Stomach (tissue), 8 donors: ENCODE measurements at regions not wholly inside any gene's neighbourhood (a gene's known extent, or its start where the extent isn't known, plus 50 kb on each side); places are given as distances from the start of the nearest gene placed in this dataset.

Experiments
- DNase-seq, 2 donors: peaks; one replicate each; pipeline versions ENCODE4 v3.0.0 to v3.0.0-alpha.2; 2013 to 2019
- H3K27ac ChIP-seq, 5 donors: fragments of 200-600 bp in 4 of 5; sonication (generic) in 4 of 5; one replicate each; pipeline ENCODE4 v1.5.1; 2013 to 2019; ENCODE audit warnings: mild to moderate bottlenecking in 1 of 5, moderate library complexity in 1 of 5
- H3K27me3 ChIP-seq, 3 donors: fragments of 200-600 bp; sonication (generic); one replicate each; pipeline ENCODE4 v1.5.1; 2017 to 2019; ENCODE audit warnings: mixed run types in 1 of 3
- H3K36me3 ChIP-seq, 4 donors: fragments of 200-600 bp; sonication (generic); 1 replicate in 3 of 4; 2 replicates in 1 of 4; pipeline ENCODE4 v1.5.1; 2016 to 2019
- H3K4me1 ChIP-seq, 4 donors: fragments of 200-600 bp; sonication (generic); one replicate each; pipeline ENCODE4 v1.5.1; 2016 to 2019
- H3K4me3 ChIP-seq, 4 donors: fragments of 200-600 bp; sonication (generic) in 3 of 4; one replicate each; pipeline ENCODE4 v1.5.1; 2016 to 2019; ENCODE audit warnings: mild to moderate bottlenecking in 1 of 4
- H3K9me3 ChIP-seq, 4 donors: fragments of 200-600 bp; sonication (generic); one replicate each; pipeline ENCODE4 v1.5.1; 2016 to 2019
- EP300 ChIP-seq: sonication (generic); formaldehyde crosslinking; IDR thresholded peaks from one replicate; pipeline ENCODE4 v1.6.1; 2017; ENCODE audit warnings: antibody characterized with exemption
- POLR2A ChIP-seq, 4 donors: fragments of 450-650 bp; IDR thresholded peaks; one replicate each; pipeline ENCODE4 v1.6.1; 2016; ENCODE audit warnings: antibody characterized with exemption in 4 of 4, control low read depth in 2 of 4, mild to moderate bottlenecking in 1 of 4, moderate library complexity in 1 of 4
- POLR2AphosphoS5 ChIP-seq, 3 donors: sonication (generic); formaldehyde crosslinking; IDR thresholded peaks; one replicate each; pipeline ENCODE4 v1.6.1; 2016; ENCODE audit warnings: antibody characterized with exemption in 3 of 3
- WGBS, 5 donors: extraction: QIAGEN DNeasy Blood & Tissue Kit in 3 of 5; methylation state at CpG; one replicate each; pipeline versions ENCODE4 v1.1.5 to v1.1.7; 2013 to 2018; 5-methylcytosine and 5-hydroxymethylcytosine counted together
- intact Hi-C: fragments of 100-400 bp; cut with DNase I; formaldehyde crosslinking; loops from one replicate; pipeline ENCODE4 v1.15.1; 2023; ENCODE audit warnings: low total_unique reads
- TF ChIP-seq, protein P1 (sequence below), 7 experiments: fragments of 450-650 bp in 4 of 7; fragments of 200-600 bp in 3 of 7; sonication (generic) in 3 of 7; IDR thresholded peaks; one replicate each; pipeline ENCODE4 v1.5.1; 2016 to 2019; ENCODE audit warnings: antibody characterized with exemption in 7 of 7, control low read depth in 2 of 7, mild to moderate bottlenecking in 1 of 7
- donor health status: healthy with polysubstance abuse.
- donor health status: Bipolar disorder and iron deficiency.
- donor health status: healthy.

DNA sequence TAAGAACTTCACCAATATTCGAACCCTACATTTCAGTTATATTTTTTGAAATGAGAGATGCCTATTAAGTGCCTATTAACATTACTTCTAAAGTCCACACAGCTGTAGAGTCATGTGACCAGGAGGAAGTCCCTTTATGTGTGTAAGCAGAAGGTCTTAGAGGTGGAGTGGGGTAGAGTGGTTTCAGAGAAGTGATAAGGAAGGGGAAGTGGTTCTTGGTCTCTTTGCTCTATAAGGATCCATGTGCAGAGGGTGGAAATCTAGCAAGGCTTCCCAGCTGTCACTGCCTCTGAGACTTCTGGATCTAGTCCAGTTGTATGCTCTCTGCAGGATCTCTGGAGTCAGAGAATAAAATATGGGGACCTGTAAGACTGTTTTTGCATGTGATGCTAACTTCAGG, 673.9 kb downstream of the FLRT2 start:
- H3K4me3 ChIP-seq, result no peak overlapping the region
- intact Hi-C loops, result no loop called here
- peak in 1 of 2 donors; percentile 25 for DNase-seq
- no peak overlapping the region for H3K27ac ChIP-seq
- WGBS, 5 donors, result 65 to 81% (median 76%) methylated on average over 1 of the region's 1 CpG
- H3K4me1 ChIP-seq, result no peaks in the 10 kb centered on the region
- TF ChIP-seq, protein P1, sequence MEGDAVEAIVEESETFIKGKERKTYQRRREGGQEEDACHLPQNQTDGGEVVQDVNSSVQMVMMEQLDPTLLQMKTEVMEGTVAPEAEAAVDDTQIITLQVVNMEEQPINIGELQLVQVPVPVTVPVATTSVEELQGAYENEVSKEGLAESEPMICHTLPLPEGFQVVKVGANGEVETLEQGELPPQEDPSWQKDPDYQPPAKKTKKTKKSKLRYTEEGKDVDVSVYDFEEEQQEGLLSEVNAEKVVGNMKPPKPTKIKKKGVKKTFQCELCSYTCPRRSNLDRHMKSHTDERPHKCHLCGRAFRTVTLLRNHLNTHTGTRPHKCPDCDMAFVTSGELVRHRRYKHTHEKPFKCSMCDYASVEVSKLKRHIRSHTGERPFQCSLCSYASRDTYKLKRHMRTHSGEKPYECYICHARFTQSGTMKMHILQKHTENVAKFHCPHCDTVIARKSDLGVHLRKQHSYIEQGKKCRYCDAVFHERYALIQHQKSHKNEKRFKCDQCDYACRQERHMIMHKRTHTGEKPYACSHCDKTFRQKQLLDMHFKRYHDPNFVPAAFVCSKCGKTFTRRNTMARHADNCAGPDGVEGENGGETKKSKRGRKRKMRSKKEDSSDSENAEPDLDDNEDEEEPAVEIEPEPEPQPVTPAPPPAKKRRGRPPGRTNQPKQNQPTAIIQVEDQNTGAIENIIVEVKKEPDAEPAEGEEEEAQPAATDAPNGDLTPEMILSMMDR (IDR thresholded peaks at IDR 0.05), result no peak
- TF ChIP-seq EP300 (no peak), POLR2A (IDR thresholded peaks at IDR 0.05) (no peak)
- no peaks in the 10 kb centered on the region for H3K36me3 ChIP-seq
- no peaks in the 10 kb centered on the region for H3K27me3 ChIP-seq
- no peaks in the 10 kb centered on the region for H3K9me3 ChIP-seq

DNA sequence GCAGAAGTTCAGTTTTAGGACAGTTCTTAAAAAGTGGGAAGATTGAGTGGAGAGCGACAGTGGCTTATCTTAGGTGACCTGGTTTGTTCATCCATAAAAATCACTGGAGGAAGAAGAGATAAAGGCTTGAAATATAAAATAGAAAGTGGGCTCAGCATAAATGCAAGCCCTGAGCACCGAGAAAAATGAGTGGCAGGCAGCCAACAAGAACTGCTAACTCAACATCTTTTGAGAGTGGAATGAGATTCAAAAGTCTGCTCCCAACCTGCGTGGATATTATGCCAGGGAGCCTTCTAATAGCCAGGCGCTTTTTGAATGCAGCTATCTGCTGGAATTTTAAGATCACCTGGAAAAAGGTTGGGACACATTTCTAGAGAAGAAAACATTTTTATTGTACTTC, 666.5 kb downstream of the FLRT2 start:
- 24 to 36% (median 26%) methylated on average over 4 of the region's 4 CpGs for WGBS, 5 donors
- intact Hi-C loops, result no loop called here
- H3K4me3 ChIP-seq, result no peak overlapping the region

DNA sequence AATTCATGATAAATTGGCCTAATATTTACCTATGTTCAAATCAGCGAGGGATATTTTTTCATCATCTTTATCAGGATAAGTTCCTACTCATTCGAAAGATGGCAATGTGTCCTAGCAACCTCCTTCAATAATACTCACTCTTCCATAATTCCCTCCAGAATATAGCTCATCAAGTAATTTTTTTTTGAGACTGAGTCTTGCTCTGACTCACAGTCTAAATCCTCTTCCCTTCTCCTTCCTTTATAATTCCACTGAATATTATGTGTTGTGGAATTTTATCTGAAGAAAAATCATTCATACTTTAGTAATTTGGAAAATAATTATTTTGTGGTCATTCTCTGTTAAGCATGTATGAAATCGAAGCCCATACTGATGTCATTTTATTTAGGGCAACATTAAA, 663.8 kb downstream of the FLRT2 start:
- intact Hi-C loops, result no loop called here
- 71 to 84% (median 79%) methylated on average over 3 of the region's 3 CpGs for WGBS, 5 donors
- Histone ChIP-seq H3K27me3 (no peaks in the 10 kb centered on the region), H3K36me3 (no peaks in the 10 kb centered on the region), H3K9me3 (peaks cover 0 to 1% (median 0%) of the 10 kb centered on the region in 4 donors), H3K4me3 (no peak overlapping the region), H3K4me1 (no peaks in the 10 kb centered on the region), H3K27ac (no peak overlapping the region)
- no peak for DNase-seq
- TF ChIP-seq POLR2A (IDR thresholded peaks at IDR 0.05) (no peak), POLR2AphosphoS5 (IDR thresholded peaks at IDR 0.05) (no peak), EP300 (no peak)
- TF ChIP-seq, protein P1 (IDR thresholded peaks at IDR 0.05), result no peak

More for the DNA sequence above, 666.5 kb downstream of the FLRT2 start:
- H3K36me3 ChIP-seq, result no peaks in the 10 kb centered on the region
- H3K9me3 ChIP-seq, result no peaks in the 10 kb centered on the region
- DNase-seq, result peak in 1 of 2 donors; percentile 48
- TF ChIP-seq EP300, result no peak
- no peak for TF ChIP-seq POLR2A (IDR thresholded peaks at IDR 0.05)
- no peak for TF ChIP-seq POLR2AphosphoS5 (IDR thresholded peaks at IDR 0.05)
- TF ChIP-seq, protein P1 (IDR thresholded peaks at IDR 0.05), result no peak
- H3K27me3 ChIP-seq, result no peaks in the 10 kb centered on the region
- H3K4me1 ChIP-seq, result no peaks in the 10 kb centered on the region
- no peak overlapping the region for H3K27ac ChIP-seq

DNA sequence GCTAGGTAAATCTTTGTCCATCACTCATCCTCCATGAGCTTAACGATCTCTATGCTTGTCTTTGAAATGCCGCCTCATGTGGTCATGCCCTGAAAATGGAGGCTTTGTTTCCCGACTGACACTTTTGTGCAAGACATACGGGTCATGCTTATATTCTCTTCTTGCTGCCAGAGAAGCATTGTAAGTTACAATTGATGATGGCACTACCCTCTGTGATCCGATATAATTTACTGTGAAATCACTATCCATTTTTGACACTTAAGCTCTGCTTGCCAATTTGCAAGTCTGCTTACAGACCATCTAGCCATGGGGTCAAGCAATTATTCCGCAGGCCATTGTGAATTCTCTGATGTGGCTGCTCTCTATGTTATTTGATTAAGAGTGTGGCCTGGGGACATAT, 650.0 kb downstream of the FLRT2 start:
- no peaks in the 10 kb centered on the region for H3K9me3 ChIP-seq
- intact Hi-C loops, result no loop called here
- DNase-seq, result no peak
- no peaks in the 10 kb centered on the region for H3K36me3 ChIP-seq
- no peak for TF ChIP-seq EP300
- TF ChIP-seq POLR2A (IDR thresholded peaks at IDR 0.05), result no peak
- no peak for TF ChIP-seq POLR2AphosphoS5 (IDR thresholded peaks at IDR 0.05)
- TF ChIP-seq, protein P1 (IDR thresholded peaks at IDR 0.05), result no peak
- no peaks in the 10 kb centered on the region for H3K27me3 ChIP-seq
- no peak overlapping the region for H3K4me3 ChIP-seq
- H3K4me1 ChIP-seq, result no peaks in the 10 kb centered on the region
- 83 to 89% (median 87%) methylated on average over 6 of the region's 6 CpGs for WGBS, 5 donors
- no peak overlapping the region for H3K27ac ChIP-seq
